T-cell (primary cell): ENCODE measurements at regions not wholly inside any gene's neighbourhood (a gene's known extent, or its start where the extent isn't known, plus 50 kb on each side); places are given as distances from the start of the nearest gene placed in this dataset.

Experiments used
- ATAC-seq, 4 experiments: fragments of 200-7000 bp in 3 of 4; fragments of 150-1000 bp in 1 of 4; cut with Tn5 transposase; replicated peaks in 1 of 4; 1 replicate in 3 of 4; 2 replicates in 1 of 4; pipeline ENCODE4 v1.10.0; 2021; ENCODE audit warnings: moderate library complexity in 3 of 4, mild to moderate bottlenecking in 2 of 4, moderate number of reproducible peaks in 1 of 4
- CTCF ChIA-PET, 2 donors: fragments of 300-600 bp; sonication (Branson Sonifier 250); formaldehyde crosslinking; loops; one replicate each; lab custom pipeline; 2022; ENCODE audit warnings: antibody characterized with exemption in 2 of 2; lab: Charles Lee
- POLR2A ChIA-PET, 2 donors: fragments of 300-600 bp; sonication (Branson Sonifier 250); formaldehyde crosslinking; loops; one replicate each; lab custom pipeline; 2022; ENCODE audit warnings: antibody characterized with exemption in 2 of 2; lab: Charles Lee
- DNase-seq, 35 experiments: peaks; one replicate each; pipeline versions ENCODE4 v3.0.0 to v3.0.0-alpha.2; 2013 to 2023
- H3K27ac ChIP-seq: one replicate; pipeline ENCODE4 v1.5.1; 2013; ENCODE audit warnings: low read length
- H3K27me3 ChIP-seq, 2 experiments: replicated peaks in 1 of 2; 1 replicate in 1 of 2; 2 replicates in 1 of 2; pipeline versions ENCODE4 v1.6.1 to v1.7.0; 2013; ENCODE audit warnings: low read length in 1 of 2, mixed read lengths in 1 of 2; ENCODE audit not compliant: control insufficient read depth in 2 of 2, insufficient read depth in 2 of 2; ENCODE audit errors: extremely low read depth in 1 of 2
- H3K36me3 ChIP-seq, 2 donors: 1 replicate in 1 of 2; 2 replicates in 1 of 2; pipeline versions ENCODE4 v1.6.1 to v1.7.0; 2013; ENCODE audit warnings: low read length in 1 of 2; ENCODE audit not compliant: control insufficient read depth in 2 of 2, insufficient read depth in 1 of 2; ENCODE audit errors: extremely low read depth in 1 of 2
- H3K4me1 ChIP-seq, 2 experiments: 1 replicate in 1 of 2; 2 replicates in 1 of 2; pipeline versions ENCODE4 v1.6.1 to v1.7.0; 2013; ENCODE audit warnings: low read length in 2 of 2, mixed read lengths in 1 of 2; ENCODE audit not compliant: insufficient read depth in 2 of 2, control insufficient read depth in 1 of 2; ENCODE audit errors: extremely low read depth in 1 of 2
- H3K4me3 ChIP-seq, 2 donors: 1 replicate in 1 of 2; 2 replicates in 1 of 2; pipeline versions ENCODE4 v1.5.1 to v1.7.0; 2013; ENCODE audit warnings: mild to moderate bottlenecking in 2 of 2, low read length in 1 of 2, moderate library complexity in 1 of 2; ENCODE audit not compliant: control insufficient read depth in 1 of 2; ENCODE audit errors: extremely low read depth in 1 of 2
- H3K9me3 ChIP-seq: 2 replicates; pipeline ENCODE4 v1.7.0; 2013
- H3K27ac Mint-ChIP-seq, 2 donors: one replicate each; pipeline ENCODE4 v1.8.0; 2020 to 2021; ENCODE audit warnings: mild to moderate bottlenecking in 2 of 2, mixed read lengths in 2 of 2
- H3K27me3 Mint-ChIP-seq, 2 donors: one replicate each; pipeline ENCODE4 v1.8.0; 2021 to 2022; ENCODE audit warnings: mixed read lengths in 2 of 2
- H3K36me3 Mint-ChIP-seq: one replicate; pipeline ENCODE4 v1.8.0; 2021; ENCODE audit warnings: mixed read lengths
- H3K4me1 Mint-ChIP-seq, 3 donors: one replicate each; pipeline ENCODE4 v1.8.0; 2020 to 2022; ENCODE audit warnings: mixed read lengths in 3 of 3, mild to moderate bottlenecking in 1 of 3
- H3K4me3 Mint-ChIP-seq, 3 donors: one replicate each; pipeline ENCODE4 v1.8.0; 2020 to 2022; ENCODE audit warnings: mild to moderate bottlenecking in 3 of 3, mixed read lengths in 3 of 3, moderate library complexity in 3 of 3
- H3K9me3 Mint-ChIP-seq, 3 donors: one replicate each; pipeline ENCODE4 v1.8.0; 2020 to 2022; ENCODE audit warnings: mixed read lengths in 3 of 3
- WGBS: methylation state at CpG from one replicate; pipeline ENCODE4 v1.1.5; 2013; ENCODE audit warnings: missing lambda C conversion rate; ENCODE audit not compliant: insufficient coverage; 5-methylcytosine and 5-hydroxymethylcytosine counted together

DNA sequence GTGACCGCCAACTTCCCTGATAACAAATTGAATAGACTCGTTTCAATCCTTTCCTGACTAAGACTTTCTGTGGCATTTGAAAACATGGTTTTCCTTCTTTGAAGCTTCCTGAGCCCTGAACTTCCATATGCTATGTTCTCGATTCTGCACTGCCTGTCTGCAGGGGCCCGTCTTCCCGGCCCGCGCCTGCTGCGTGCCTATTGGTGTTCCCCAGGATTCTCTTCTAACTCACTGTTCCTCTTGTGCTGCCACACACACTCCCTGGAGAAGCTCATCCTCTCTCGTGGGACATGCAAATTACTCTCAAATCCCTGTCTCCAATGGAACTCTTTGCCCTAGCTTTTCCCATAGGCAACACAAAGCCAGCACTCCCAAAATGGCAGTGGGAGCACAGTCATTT lies 262.9 kb upstream of the GATB start:
- ATAC-seq: no peak
- H3K27ac ChIP-seq: no peak overlapping the region
- no peak overlapping the region for H3K4me3 Mint-ChIP-seq

DNA sequence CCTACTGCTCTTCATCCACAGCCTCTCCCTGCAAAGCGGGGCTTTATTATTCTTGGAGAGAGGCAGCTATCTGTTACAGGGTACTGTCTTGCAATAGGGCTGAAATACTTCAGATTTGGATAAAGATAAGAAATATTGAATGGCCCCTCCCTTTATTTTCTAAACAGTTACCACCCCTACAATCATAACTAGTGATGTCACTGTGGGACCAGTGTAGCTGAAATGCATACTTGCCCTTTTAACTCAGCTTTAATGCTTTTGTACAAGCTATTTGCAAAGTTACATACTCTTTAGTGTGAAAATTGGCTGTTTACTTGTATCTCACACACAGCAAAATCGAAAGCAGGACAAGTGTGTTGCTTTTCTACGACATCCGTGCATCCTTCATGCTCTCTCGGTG lies 261.7 kb upstream of the GATB start:
- H3K4me1 ChIP-seq: peaks cover 0 to 20% of the 10 kb centered on the region in 2 experiments
- H3K27ac ChIP-seq: no peak overlapping the region
- ChIA-PET POLR2A (interaction anchor here in 1 of 2 donors (0.6 kb wide), 1 partner anchor 17 kb away, joined by 9 read pairs; no protein-coding TSS in a partner anchor), CTCF (no interaction called here)
- WGBS: 91% methylated on average over 4 of the region's 5 CpGs
- no peaks in the 10 kb centered on the region for H3K36me3 ChIP-seq
- Mint-ChIP-seq H3K36me3 (no peaks in the 10 kb centered on the region), H3K9me3 (no peaks in the 10 kb centered on the region), H3K27ac (no peak overlapping the region), H3K27me3 (no peaks in the 10 kb centered on the region), H3K4me3 (no peak overlapping the region), H3K4me1 (peaks cover 0 to 3% (median 0%) of the 10 kb centered on the region in 3 donors)
- no peak for ATAC-seq
- no peak overlapping the region for H3K4me3 ChIP-seq
- no peaks in the 10 kb centered on the region for H3K9me3 ChIP-seq
- peaks cover 0 to 5% of the 10 kb centered on the region in 2 experiments for H3K27me3 ChIP-seq
- DNase-seq: no peak

More for the DNA sequence above, 262.9 kb upstream of the GATB start:
- peaks cover 0 to 5% of the 10 kb centered on the region in 2 experiments for H3K27me3 ChIP-seq
- no peaks in the 10 kb centered on the region for H3K9me3 ChIP-seq
- WGBS: 97% methylated on average over 9 of the region's 9 CpGs
- POLR2A ChIA-PET: no interaction called here
- CTCF ChIA-PET: no interaction called here
- H3K27ac Mint-ChIP-seq: no peak overlapping the region
- H3K4me1 ChIP-seq: peaks cover 0 to 20% of the 10 kb centered on the region in 2 experiments
- no peak overlapping the region for H3K4me3 ChIP-seq
- DNase-seq: no peak
- H3K27me3 Mint-ChIP-seq: no peaks in the 10 kb centered on the region
- H3K36me3 Mint-ChIP-seq: no peaks in the 10 kb centered on the region
- H3K4me1 Mint-ChIP-seq: peaks cover 0 to 3% (median 0%) of the 10 kb centered on the region in 3 donors
- H3K36me3 ChIP-seq: no peaks in the 10 kb centered on the region
- peaks cover 0 to 6% (median 4%) of the 10 kb centered on the region in 3 donors for H3K9me3 Mint-ChIP-seq

- POLR2A ChIA-PET: interaction anchor here in 1 of 2 donors (0.6 kb wide), 1 partner anchor 16 kb away, joined by 9 read pairs; no protein-coding TSS in a partner anchor
- Histone ChIP-seq H3K4me3 (no peak overlapping the region), H3K27me3 (peaks cover 0 to 5% of the 10 kb centered on the region in 2 experiments), H3K27ac (no peak overlapping the region), H3K9me3 (no peaks in the 10 kb centered on the region), H3K4me1 (peaks cover 0 to 20% of the 10 kb centered on the region in 2 experiments), H3K36me3 (no peaks in the 10 kb centered on the region)
- 93% methylated on average over 6 of the region's 6 CpGs for WGBS
- no peaks in the 10 kb centered on the region for H3K27me3 Mint-ChIP-seq
- H3K4me1 Mint-ChIP-seq: peaks cover 0 to 3% (median 0%) of the 10 kb centered on the region in 3 donors
- H3K9me3 Mint-ChIP-seq: no peaks in the 10 kb centered on the region
- no peak overlapping the region for H3K27ac Mint-ChIP-seq
- DNase-seq: no peak
- ATAC-seq: no peak
- CTCF ChIA-PET: no interaction called here
- no peak overlapping the region for H3K4me3 Mint-ChIP-seq
- no peaks in the 10 kb centered on the region for H3K36me3 Mint-ChIP-seq
These were observed 261.1 kb upstream of the GATB start for GRCh38 chr4:152021788-152022438.

GRCh38 chr4:152020073-152020472 lies 259.3 kb upstream of the GATB start:
- Mint-ChIP-seq H3K27ac (no peak overlapping the region), H3K9me3 (no peaks in the 10 kb centered on the region), H3K36me3 (no peaks in the 10 kb centered on the region), H3K4me1 (peaks cover 4 to 11% (median 6%) of the 10 kb centered on the region in 3 donors), H3K4me3 (no peak overlapping the region), H3K27me3 (no peaks in the 10 kb centered on the region)
- Histone ChIP-seq H3K9me3 (no peaks in the 10 kb centered on the region), H3K27ac (no peak overlapping the region), H3K27me3 (peaks cover 0 to 5% of the 10 kb centered on the region in 2 experiments), H3K4me1 (peaks cover 0 to 15% of the 10 kb centered on the region in 2 experiments), H3K36me3 (no peaks in the 10 kb centered on the region), H3K4me3 (no peak overlapping the region)
- no peak for DNase-seq
- ChIA-PET POLR2A (no interaction called here), CTCF (no interaction called here)
- WGBS: 94% methylated on average over 4 of the region's 5 CpGs
- no peak for ATAC-seq

GRCh38 chr4:152016303-152016620 lies 255.5 kb upstream of the GATB start:
- ChIA-PET CTCF (no interaction called here), POLR2A (no interaction called here)
- Mint-ChIP-seq H3K9me3 (no peaks in the 10 kb centered on the region), H3K36me3 (no peaks in the 10 kb centered on the region), H3K27me3 (no peaks in the 10 kb centered on the region), H3K27ac (peak overlapping the region in 1 of 2 donors; percentile 13), H3K4me1 (peaks cover 38 to 39% (median 38%) of the 10 kb centered on the region in 3 donors), H3K4me3 (no peak overlapping the region)
- Histone ChIP-seq H3K4me3 (no peak overlapping the region), H3K27ac (no peak overlapping the region), H3K9me3 (no peaks in the 10 kb centered on the region), H3K27me3 (no peaks in the 10 kb centered on the region), H3K36me3 (no peaks in the 10 kb centered on the region), H3K4me1 (peaks cover 5 to 30% of the 10 kb centered on the region in 2 experiments)
- DNase-seq (no peak), ATAC-seq (no peak)
- WGBS: 80% methylated on average over 1 of the region's 5 CpGs

DNA sequence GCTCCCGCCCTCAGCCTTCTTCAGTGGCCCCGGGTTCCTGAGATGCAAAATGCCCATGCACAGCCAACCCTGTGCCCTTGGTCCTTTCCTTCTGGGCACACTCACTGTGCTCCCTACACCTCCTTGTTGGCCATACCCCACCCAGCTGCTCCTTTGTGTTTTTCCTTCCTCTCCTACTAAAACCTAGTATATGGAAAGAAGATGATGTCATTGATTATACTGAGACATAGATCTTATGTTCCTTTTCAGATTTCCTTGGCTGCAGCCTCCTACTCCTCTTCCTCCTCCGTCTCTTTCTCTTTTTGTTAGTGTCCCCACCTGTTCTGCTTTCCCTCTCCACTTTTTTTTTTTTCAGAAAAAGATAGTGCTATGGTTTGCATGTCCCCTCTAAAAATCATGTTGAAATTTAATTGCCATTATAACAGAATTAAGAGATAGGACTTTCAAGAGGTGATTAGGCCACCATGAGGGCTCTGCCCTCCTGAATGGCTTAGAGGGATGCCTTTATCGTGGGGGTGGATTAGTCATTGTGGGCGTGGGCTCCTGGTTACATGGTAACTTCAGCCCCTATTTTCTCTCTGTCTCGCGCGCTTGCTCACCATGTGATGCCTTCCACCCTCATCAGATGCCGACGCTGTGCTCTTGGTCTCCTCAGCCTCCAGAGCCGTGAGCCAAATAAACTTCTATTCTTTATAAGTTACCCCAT lies 254.9 kb upstream of the GATB start:
- Histone ChIP-seq H3K36me3 (no peaks in the 10 kb centered on the region), H3K4me1 (peaks cover 10 to 35% of the 10 kb centered on the region in 2 experiments), H3K4me3 (no peak overlapping the region), H3K27me3 (no peaks in the 10 kb centered on the region), H3K9me3 (no peaks in the 10 kb centered on the region), H3K27ac (no peak overlapping the region)
- Mint-ChIP-seq H3K36me3 (no peaks in the 10 kb centered on the region), H3K4me3 (no peak overlapping the region), H3K4me1 (peaks cover 43 to 44% (median 43%) of the 10 kb centered on the region in 3 donors), H3K9me3 (no peaks in the 10 kb centered on the region), H3K27ac (peak overlapping the region in 1 of 2 donors; percentile 13), H3K27me3 (no peaks in the 10 kb centered on the region)
- CTCF ChIA-PET: no interaction called here
- DNase-seq: no peak
- POLR2A ChIA-PET: no interaction called here
- WGBS: 100% methylated on average over 2 of the region's 11 CpGs
- ATAC-seq: no peak
